Adrenal gland (tissue), 5 donors: ENCODE measurements at regions not wholly inside any gene's neighbourhood (a gene's known extent, or its start where the extent isn't known, plus 50 kb on each side); places are given as distances from the start of the nearest gene placed in this dataset.

ENCODE experiments used
- CTCF ChIP-seq, 6 experiments: fragments of 450-650 bp in 4 of 6; fragments of 200-600 bp in 2 of 6; sonication (generic) in 1 of 6; IDR thresholded peaks; 1 replicate in 5 of 6; 2 replicates in 1 of 6; pipeline versions ENCODE4 v1.5.1 to v1.8.0; 2016 to 2021; ENCODE audit warnings: antibody characterized with exemption in 6 of 6, mild to moderate bottlenecking in 2 of 6, moderate library complexity in 1 of 6
- POLR2A ChIP-seq, 2 donors: fragments of 450-650 bp; IDR thresholded peaks; one replicate each; pipeline ENCODE4 v1.6.1; 2017; ENCODE audit warnings: antibody characterized with exemption in 2 of 2, mild to moderate bottlenecking in 2 of 2, moderate library complexity in 1 of 2
- donor health status: DM: no; HTN: no; CAD: no.

DNA sequence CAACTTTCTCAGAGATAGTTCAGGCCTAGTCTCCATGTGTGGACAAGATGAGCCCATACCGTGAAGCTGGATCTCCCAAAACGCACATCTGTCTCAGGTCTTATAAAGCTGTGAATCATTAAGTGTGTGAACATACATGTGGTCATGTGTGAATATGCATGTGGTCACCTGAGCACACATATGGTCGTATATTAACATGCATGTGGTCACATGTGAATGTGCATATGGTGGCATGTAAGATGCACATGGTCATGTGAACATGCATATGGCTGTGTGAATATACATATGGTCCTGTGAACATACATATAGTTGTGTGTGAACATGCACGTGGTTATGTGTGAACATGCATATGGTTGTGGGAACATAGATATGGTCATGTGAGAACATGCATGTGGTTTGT, 172.5 kb upstream of the PZP start:
- no peak for TF ChIP-seq CTCF (IDR thresholded peaks at IDR 0.05)
- TF ChIP-seq POLR2A (IDR thresholded peaks at IDR 0.05): no peak
